Sigmoid colon (tissue), 6 donors: ENCODE measurements at regions not wholly inside any gene's neighbourhood (a gene's known extent, or its start where the extent isn't known, plus 50 kb on each side); places are given as distances from the start of the nearest gene placed in this dataset.

ENCODE experiments used
- DNase-seq: peaks from one replicate; pipeline ENCODE4 v3.0.0-alpha.2; 2019
- H3K27ac ChIP-seq, 4 donors: fragments of 200-600 bp; sonication (generic); one replicate each; pipeline ENCODE4 v1.5.1; 2016 to 2019; ENCODE audit warnings: mild to moderate bottlenecking in 1 of 4
- H3K27me3 ChIP-seq, 3 donors: fragments of 200-600 bp; sonication (generic); one replicate each; pipeline ENCODE4 v1.5.1; 2019; ENCODE audit warnings: mild to moderate bottlenecking in 1 of 3
- H3K36me3 ChIP-seq, 4 donors: fragments of 200-600 bp; sonication (generic); one replicate each; pipeline ENCODE4 v1.5.1; 2016 to 2019
- H3K4me1 ChIP-seq, 4 donors: fragments of 200-600 bp; sonication (generic); one replicate each; pipeline ENCODE4 v1.5.1; 2017 to 2019
- H3K4me3 ChIP-seq, 4 donors: fragments of 200-600 bp; sonication (generic); one replicate each; pipeline ENCODE4 v1.5.1; 2017 to 2019; ENCODE audit warnings: mild to moderate bottlenecking in 2 of 4, moderate library complexity in 1 of 4
- H3K9me3 ChIP-seq, 4 donors: fragments of 200-600 bp in 3 of 4; sonication (generic) in 3 of 4; one replicate each; pipeline versions ENCODE4 v1.5.1 to v1.6.1; 2013 to 2019
- EP300 ChIP-seq, 4 donors: sonication (generic); formaldehyde crosslinking; IDR thresholded peaks; one replicate each; pipeline ENCODE4 v1.6.1; 2017; ENCODE audit warnings: antibody characterized with exemption in 4 of 4
- POLR2A ChIP-seq, 2 donors: fragments of 450-650 bp; IDR thresholded peaks; one replicate each; pipeline ENCODE4 v1.6.1; 2016; ENCODE audit warnings: antibody characterized with exemption in 2 of 2, mild to moderate bottlenecking in 2 of 2, moderate library complexity in 2 of 2
- POLR2AphosphoS5 ChIP-seq, 4 donors: sonication (generic); formaldehyde crosslinking; IDR thresholded peaks; one replicate each; pipeline ENCODE4 v1.6.1; 2017; ENCODE audit warnings: antibody characterized with exemption in 4 of 4
- WGBS, 2 donors: extraction: QIAGEN DNeasy Blood & Tissue Kit; methylation state at CpG; one replicate each; pipeline ENCODE4 v1.1.7; 2013; 5-methylcytosine and 5-hydroxymethylcytosine counted together
- intact Hi-C: fragments of 100-400 bp; cut with DNase I; formaldehyde crosslinking; loops from one replicate; pipeline ENCODE4 v1.15.1; 2023
- TF ChIP-seq, protein P1 (sequence below), 4 experiments: fragments of 450-650 bp in 3 of 4; fragments of 200-600 bp in 1 of 4; IDR thresholded peaks; one replicate each; pipeline ENCODE4 v1.5.1; 2016 to 2019; ENCODE audit warnings: antibody characterized with exemption in 4 of 4, mild to moderate bottlenecking in 3 of 4, moderate library complexity in 2 of 4
- donor health status: healthy with polysubstance abuse.
- donor health status: healthy.

DNA sequence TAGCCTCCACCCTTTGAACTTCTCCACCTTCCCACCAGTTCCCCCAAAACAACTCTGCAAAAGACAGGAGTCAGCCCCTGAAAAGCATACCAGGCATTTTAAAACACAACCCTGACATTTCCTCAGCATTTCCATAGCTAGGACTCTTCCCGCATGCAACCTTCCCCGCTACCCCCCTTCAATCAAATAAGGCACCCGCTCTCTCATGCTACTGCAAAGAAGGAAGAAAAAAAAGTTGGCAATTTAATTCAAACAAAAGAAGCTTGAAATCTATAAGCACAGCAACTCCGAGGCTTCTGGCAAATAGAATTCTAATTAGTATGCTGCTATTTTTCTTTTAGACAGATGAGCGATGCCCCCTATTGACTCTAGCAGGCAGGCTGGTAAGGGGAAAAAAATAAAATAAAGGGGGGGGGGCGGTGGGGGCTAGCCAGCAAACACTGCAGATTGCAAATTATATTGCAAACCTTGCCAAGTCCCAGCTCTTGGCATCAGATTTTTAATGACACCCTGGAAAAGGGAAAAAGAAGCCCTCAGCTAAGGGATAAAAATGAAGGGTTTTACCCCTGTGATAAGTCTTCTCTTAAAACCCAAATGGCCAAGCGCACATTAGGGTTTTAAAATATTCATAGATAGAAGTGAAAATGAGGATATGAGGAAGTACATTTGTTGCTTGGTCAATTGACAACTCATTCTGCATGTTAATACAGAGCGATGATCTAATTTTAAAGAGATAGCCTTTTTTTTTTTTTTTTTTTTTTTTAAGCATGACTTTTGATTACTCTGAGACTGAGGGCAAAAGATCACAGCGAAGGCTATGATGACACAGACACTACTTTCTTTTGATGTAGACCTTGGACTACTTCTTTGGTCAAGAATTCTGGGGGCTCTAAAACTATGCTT is 255.2 kb downstream of the NR2F2 start:
- intact Hi-C loops = no loop called here
- no peak overlapping the region for H3K27ac ChIP-seq

DNA sequence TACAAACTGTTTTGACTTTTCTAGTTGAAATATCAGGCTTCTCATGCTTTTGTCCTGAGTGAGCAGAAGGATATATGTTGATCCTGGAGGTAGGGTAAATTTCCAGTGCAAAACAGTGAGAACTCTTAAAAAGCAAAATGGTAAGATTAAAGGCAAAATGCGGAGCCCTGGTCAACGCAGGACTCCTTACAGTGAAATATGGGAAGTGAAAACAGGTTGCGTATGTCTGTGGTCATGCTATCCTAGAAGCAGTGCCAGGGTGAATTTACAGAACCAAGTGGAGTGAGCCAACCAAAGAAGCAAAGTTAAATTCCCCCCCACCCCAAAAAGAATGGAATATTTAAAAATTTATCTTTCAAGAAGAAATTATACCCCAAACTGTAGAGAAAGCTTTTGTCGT is 256.4 kb downstream of the NR2F2 start:
- Histone ChIP-seq H3K4me3 (no peak overlapping the region), H3K36me3 (no peaks in the 10 kb centered on the region), H3K27ac (no peak overlapping the region), H3K9me3 (no peaks in the 10 kb centered on the region), H3K4me1 (peaks cover 0 to 3% (median 0%) of the 10 kb centered on the region in 4 donors), H3K27me3 (no peaks in the 10 kb centered on the region)
- TF ChIP-seq EP300 (IDR thresholded peaks at IDR 0.05) (no peak), POLR2AphosphoS5 (IDR thresholded peaks at IDR 0.05) (no peak), POLR2A (IDR thresholded peaks at IDR 0.05) (no peak)
- TF ChIP-seq, protein P1, sequence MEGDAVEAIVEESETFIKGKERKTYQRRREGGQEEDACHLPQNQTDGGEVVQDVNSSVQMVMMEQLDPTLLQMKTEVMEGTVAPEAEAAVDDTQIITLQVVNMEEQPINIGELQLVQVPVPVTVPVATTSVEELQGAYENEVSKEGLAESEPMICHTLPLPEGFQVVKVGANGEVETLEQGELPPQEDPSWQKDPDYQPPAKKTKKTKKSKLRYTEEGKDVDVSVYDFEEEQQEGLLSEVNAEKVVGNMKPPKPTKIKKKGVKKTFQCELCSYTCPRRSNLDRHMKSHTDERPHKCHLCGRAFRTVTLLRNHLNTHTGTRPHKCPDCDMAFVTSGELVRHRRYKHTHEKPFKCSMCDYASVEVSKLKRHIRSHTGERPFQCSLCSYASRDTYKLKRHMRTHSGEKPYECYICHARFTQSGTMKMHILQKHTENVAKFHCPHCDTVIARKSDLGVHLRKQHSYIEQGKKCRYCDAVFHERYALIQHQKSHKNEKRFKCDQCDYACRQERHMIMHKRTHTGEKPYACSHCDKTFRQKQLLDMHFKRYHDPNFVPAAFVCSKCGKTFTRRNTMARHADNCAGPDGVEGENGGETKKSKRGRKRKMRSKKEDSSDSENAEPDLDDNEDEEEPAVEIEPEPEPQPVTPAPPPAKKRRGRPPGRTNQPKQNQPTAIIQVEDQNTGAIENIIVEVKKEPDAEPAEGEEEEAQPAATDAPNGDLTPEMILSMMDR (IDR thresholded peaks at IDR 0.05) = no peak
- intact Hi-C loops = no loop called here
- 76 to 84% methylated on average over 4 of the region's 4 CpGs for WGBS, 2 donors
- DNase-seq = no peak

More for the DNA sequence above, 255.2 kb downstream of the NR2F2 start:
- WGBS, 2 donors = 42 to 52% methylated on average over 9 of the region's 9 CpGs
- no peak for TF ChIP-seq POLR2A (IDR thresholded peaks at IDR 0.05)
- TF ChIP-seq POLR2AphosphoS5 (IDR thresholded peaks at IDR 0.05) = no peak
- TF ChIP-seq, protein P1 (IDR thresholded peaks at IDR 0.05) = no peak
- no peak for TF ChIP-seq EP300 (IDR thresholded peaks at IDR 0.05)
- Histone ChIP-seq H3K4me1 (peaks cover 0 to 3% (median 0%) of the 10 kb centered on the region in 4 donors), H3K4me3 (no peak overlapping the region), H3K9me3 (no peaks in the 10 kb centered on the region), H3K27me3 (no peaks in the 10 kb centered on the region), H3K36me3 (no peaks in the 10 kb centered on the region)
- no peak for DNase-seq

DNA sequence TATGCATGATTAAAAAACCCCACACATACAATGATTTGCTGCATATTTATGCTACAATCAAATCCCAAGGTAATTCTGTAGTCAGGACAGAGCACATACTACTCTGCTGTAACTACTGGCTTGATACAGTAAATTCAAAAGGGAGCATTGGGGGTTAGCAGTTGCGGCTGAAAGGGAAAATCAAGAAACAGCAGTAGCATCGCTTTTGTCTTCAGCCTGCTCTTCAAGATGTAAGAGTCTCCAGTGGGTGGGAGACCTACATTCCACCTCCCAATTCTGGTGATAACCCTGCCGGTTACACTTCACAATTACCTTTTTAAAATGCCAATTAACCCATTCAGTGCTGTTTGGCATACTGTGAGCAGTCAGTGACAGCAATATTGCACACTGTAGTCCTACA is 259.4 kb downstream of the NR2F2 start:
- Histone ChIP-seq H3K36me3 (no peaks in the 10 kb centered on the region), H3K9me3 (no peaks in the 10 kb centered on the region), H3K4me1 (peaks cover 0 to 3% (median 0%) of the 10 kb centered on the region in 4 donors), H3K27ac (no peak overlapping the region), H3K4me3 (no peak overlapping the region), H3K27me3 (peaks cover 0 to 5% (median 0%) of the 10 kb centered on the region in 3 donors)
- no peak for DNase-seq
- no peak for TF ChIP-seq EP300 (IDR thresholded peaks at IDR 0.05)
- TF ChIP-seq POLR2A (IDR thresholded peaks at IDR 0.05) = no peak
- TF ChIP-seq POLR2AphosphoS5 (IDR thresholded peaks at IDR 0.05) = no peak
- TF ChIP-seq, protein P1 (IDR thresholded peaks at IDR 0.05) = no peak
- 54 to 58% methylated on average over 3 of the region's 3 CpGs for WGBS, 2 donors
- intact Hi-C loops = no loop called here

DNA sequence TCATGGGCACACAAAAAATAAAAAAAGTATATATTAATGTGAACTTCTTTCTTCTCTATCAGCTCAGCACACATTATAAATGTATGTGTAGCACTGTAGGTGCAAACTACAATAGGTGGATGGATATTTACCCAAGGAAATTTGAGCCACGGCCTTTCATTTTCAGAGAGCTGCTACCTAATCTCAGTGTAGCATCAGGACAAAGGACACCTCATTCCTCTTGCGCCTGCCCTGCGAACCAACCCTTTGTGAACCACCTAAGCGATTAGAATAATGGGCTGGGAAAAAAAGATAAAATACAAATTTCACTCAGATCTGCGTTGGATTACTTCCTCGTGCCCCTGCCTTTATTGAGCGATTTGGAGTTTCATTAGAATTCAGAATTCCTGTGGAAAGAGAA is 263.2 kb downstream of the NR2F2 start:
- intact Hi-C loops = no loop called here
- Histone ChIP-seq H3K4me1 (no peaks in the 10 kb centered on the region), H3K4me3 (no peak overlapping the region), H3K9me3 (no peaks in the 10 kb centered on the region), H3K27me3 (peaks cover 0 to 5% (median 0%) of the 10 kb centered on the region in 3 donors), H3K36me3 (no peaks in the 10 kb centered on the region), H3K27ac (no peak overlapping the region)
- WGBS, 2 donors = 38 to 48% methylated on average over 7 of the region's 7 CpGs
- TF ChIP-seq POLR2A (IDR thresholded peaks at IDR 0.05) = no peak
- TF ChIP-seq, protein P1 (IDR thresholded peaks at IDR 0.05) = no peak
- DNase-seq = no peak
